Activated T-cell treated with anti-CD3 and anti-CD28 coated beads, Interleukin-2, amount 50 U/mL, for 4 hours (primary cell): ENCODE measurements at regions not wholly inside any gene's neighbourhood (a gene's known extent, or its start where the extent isn't known, plus 50 kb on each side); places are given as distances from the start of the nearest gene placed in this dataset.
A peak's percentile ranks its signal among the peaks of the same experiment; 100 is the strongest.
"Not testable (repeated sequence)": the region's sequence is repeated elsewhere in the genome, so short reads cannot be mapped to it uniquely, and the experiment has no call there.

Experiments
- ATAC-seq, 2 donors: fragments of 200-7000 bp; cut with Tn5 transposase; one replicate each; pipeline ENCODE4 v1.10.0; 2021
- DNase-seq: peaks from one replicate; pipeline ENCODE4 v3.0.0-alpha.2; 2020
- H3K27me3 Mint-ChIP-seq: one replicate; pipeline ENCODE4 v1.8.0; 2021; ENCODE audit warnings: low read depth, mixed read lengths
- H3K36me3 Mint-ChIP-seq: one replicate; pipeline ENCODE4 v1.8.0; 2022; ENCODE audit warnings: mixed read lengths; ENCODE audit not compliant: insufficient read depth
- H3K4me1 Mint-ChIP-seq: one replicate; pipeline ENCODE4 v1.8.0; 2021; ENCODE audit warnings: low read depth, mixed read lengths
- H3K4me3 Mint-ChIP-seq: one replicate; pipeline ENCODE4 v1.8.0; 2021; ENCODE audit warnings: mild to moderate bottlenecking, moderate library complexity, mixed read lengths
- H3K9me3 Mint-ChIP-seq: one replicate; pipeline ENCODE4 v1.8.0; 2021; ENCODE audit warnings: mixed read lengths

DNA sequence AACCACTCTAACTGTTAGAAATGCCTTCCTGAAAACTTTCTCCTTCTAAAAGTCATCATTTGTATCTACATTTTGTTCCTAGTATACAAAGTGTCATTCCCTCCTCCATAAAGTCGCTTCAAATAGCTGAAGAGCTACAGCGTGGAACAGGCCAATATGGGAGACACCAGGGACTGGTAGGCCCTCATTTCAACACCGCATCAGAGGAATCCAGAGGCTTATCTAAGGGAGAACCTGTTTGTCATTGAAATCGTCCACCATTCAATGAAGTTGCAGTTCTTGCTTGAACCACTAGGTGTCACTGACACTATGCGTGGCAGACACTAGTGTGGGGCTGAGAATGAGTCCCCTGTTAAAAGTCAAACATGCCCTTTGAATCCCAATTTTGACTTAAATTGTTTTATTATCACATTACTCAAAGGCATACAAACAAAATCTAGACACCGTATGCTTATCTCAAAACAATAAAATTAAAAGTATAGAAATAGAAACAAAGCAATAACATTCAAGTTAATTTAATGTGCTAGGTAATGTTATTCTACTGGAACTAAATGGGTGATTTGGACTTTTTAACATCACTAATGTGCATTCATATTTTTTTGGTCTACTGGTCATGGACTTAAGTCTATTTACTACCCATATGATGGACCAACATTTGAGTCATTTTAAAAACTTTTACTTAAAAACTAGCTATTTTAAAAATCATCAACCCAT, 182.3 kb downstream of the FCRL5 start:
- Mint-ChIP-seq H3K36me3 (no peaks in the 10 kb centered on the region), H3K4me1 (peaks cover 2% of the 10 kb centered on the region), H3K9me3 (no peaks in the 10 kb centered on the region), H3K4me3 (no peak overlapping the region), H3K27me3 (peaks cover 21% of the 10 kb centered on the region)
- DNase-seq (no peak), ATAC-seq (peak in 1 of 2 donors; percentile 50)

DNA sequence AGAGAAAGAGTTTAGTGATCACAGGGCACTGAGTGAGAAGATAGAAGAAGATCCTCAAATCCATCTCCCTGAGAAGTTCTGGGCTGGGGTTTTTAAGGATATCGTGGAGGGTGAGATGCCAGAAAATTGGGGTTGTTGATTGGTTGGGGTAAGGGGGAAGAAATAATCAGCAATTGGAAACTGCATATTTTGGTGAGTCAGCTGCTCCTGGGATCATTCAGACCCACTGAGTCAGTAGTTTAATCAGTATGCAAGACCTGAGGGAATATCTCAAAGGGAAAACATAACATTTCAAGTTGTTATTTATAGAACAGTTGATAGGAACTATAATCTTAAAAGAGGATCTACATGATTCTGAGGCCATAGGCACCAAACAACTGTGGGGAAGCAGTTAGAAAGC, 183.4 kb downstream of the FCRL5 start:
- DNase-seq, H3K36me3 Mint-ChIP-seq, ATAC-seq, H3K4me3 Mint-ChIP-seq, H3K9me3 Mint-ChIP-seq, H3K4me1 Mint-ChIP-seq: not testable (repeated sequence)
- H3K27me3 Mint-ChIP-seq: peaks cover 19% of the 10 kb centered on the region

DNA sequence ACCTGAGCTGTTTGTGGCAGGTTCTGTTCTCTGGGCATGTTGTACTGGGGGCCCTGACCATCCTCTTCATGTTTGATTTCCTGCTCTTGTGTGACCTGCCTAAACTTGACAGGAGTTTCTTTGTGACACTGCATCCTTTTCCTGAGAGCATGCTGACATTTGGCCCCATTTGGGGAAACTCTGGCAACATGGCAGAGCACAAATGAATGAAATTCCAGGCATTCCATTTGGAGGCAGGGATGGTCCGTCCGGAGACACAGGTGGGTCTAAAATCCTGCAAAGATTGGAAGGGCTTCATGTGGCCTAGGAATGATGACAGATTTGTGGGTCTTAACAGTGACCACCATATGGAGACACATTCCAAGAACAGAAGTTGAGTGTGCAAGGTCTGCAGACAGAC, 184.0 kb downstream of the FCRL5 start:
- ATAC-seq (no peak), DNase-seq (no peak)
- Mint-ChIP-seq H3K27me3 (peaks cover 16% of the 10 kb centered on the region), H3K9me3 (no peaks in the 10 kb centered on the region), H3K36me3 (no peaks in the 10 kb centered on the region), H3K4me3 (no peak overlapping the region), H3K4me1 (peaks cover 2% of the 10 kb centered on the region)

DNA sequence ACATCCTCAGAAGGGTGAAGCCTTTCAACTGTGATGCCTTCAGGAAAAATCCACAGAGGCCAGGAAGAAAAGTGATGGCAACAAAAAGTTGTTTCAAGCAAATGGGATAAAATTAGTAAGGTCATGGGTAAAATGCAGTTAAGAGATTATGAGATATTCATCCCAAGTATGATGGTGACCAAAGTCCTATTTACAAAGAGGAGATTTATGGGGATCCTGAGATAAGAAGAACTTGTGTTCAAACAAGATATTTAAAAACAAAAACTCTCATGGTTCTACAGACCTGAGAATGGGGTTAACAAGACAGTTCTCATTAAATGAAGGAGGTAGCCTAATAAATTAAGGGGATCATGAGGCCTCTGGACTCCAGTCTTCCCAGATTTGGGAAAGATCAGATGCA, 184.4 kb downstream of the FCRL5 start:
- Mint-ChIP-seq H3K36me3 (no peaks in the 10 kb centered on the region), H3K27me3 (peaks cover 12% of the 10 kb centered on the region), H3K9me3 (no peaks in the 10 kb centered on the region), H3K4me1 (peaks cover 2% of the 10 kb centered on the region), H3K4me3 (no peak overlapping the region)
- DNase-seq: no peak
- ATAC-seq: no peak

DNA sequence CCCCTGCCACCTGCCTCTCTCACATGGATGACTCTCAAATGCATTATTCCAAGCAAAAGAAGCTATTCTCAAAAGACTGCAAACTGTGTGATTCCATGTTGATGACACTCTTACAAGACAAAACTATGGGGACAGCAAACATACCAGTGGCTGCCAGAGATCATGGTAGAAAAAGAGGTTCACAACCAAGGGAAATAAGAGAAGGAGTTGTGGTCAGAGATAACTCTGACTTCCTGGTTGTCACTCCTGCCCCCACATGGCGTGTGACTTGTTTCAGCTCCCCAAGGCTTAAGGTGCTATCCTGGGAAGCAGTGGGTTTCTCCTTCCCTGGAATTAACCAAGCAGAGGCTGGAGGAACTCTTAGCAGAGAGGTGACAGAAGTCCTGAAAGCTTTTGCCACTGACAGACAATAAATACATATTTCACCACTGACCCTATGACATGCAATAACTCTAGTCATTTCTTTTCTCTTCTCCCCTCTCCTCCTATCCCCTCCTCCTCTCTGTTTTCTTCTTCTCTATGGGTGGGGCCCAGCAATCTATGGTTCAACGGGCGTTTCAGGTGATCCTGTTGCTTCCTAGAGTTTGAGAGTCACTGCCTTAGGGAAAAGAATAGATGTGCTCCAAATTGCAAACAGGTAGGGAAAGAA, 185.1 kb downstream of the FCRL5 start:
- ATAC-seq: no peak
- no peaks in the 10 kb centered on the region for H3K36me3 Mint-ChIP-seq
- no peaks in the 10 kb centered on the region for H3K9me3 Mint-ChIP-seq
- H3K4me3 Mint-ChIP-seq: no peak overlapping the region
- no peak for DNase-seq
- H3K4me1 Mint-ChIP-seq: peaks cover 2% of the 10 kb centered on the region
- H3K27me3 Mint-ChIP-seq: peaks cover 9% of the 10 kb centered on the region

DNA sequence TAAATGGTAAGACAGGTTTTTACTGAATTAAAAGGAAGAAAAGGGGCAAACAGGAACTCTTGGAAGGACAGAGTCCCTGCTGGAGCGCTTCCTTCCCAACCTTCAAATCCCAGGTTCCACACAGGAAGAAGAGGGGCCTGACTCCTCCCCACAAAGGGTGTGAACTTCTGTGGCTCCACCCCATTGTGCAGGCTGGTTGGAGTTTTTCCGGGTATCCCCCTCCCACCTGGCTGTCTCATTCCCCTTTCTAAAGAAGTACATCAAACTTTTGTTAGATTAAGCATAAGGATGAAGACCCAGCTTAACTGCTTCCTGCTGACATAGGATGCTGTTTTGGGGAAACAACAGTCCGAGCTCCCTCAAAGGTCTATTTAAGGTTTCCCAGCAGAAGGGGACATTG, 187.7 kb downstream of the FCRL5 start:
- Mint-ChIP-seq H3K27me3 (peaks cover 4% of the 10 kb centered on the region), H3K9me3 (no peaks in the 10 kb centered on the region), H3K4me3 (no peak overlapping the region), H3K36me3 (no peaks in the 10 kb centered on the region), H3K4me1 (no peaks in the 10 kb centered on the region)
- ATAC-seq (no peak), DNase-seq (no peak)

DNA sequence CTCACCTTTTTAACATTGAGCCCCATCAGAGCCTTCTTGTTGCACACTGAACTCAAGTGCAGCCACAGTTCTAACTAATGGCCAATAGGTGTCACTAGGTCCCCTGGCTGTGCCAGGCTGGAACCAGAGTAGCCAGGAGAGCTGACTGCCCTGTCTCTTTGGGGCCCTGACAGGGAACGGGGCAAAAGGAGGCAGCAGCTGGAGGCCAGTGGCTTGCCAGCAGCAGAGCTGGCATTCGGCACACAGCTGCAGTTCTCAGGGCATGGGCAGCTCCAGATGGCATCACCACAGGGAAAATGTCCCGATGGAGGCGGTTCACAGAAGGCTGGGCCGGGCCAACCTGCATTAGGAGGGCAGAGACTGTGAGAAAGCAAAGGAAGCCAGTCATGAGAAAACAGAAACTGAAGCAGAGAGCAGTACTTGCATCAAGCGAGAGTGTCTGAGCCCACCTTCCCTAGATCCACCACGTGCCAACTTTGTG, 188.6 kb downstream of the FCRL5 start:
- no peaks in the 10 kb centered on the region for H3K9me3 Mint-ChIP-seq
- ATAC-seq: no peak
- no peaks in the 10 kb centered on the region for H3K4me1 Mint-ChIP-seq
- no peak for DNase-seq
- H3K27me3 Mint-ChIP-seq: peaks cover 4% of the 10 kb centered on the region
- H3K4me3 Mint-ChIP-seq: no peak overlapping the region
- no peaks in the 10 kb centered on the region for H3K36me3 Mint-ChIP-seq

DNA sequence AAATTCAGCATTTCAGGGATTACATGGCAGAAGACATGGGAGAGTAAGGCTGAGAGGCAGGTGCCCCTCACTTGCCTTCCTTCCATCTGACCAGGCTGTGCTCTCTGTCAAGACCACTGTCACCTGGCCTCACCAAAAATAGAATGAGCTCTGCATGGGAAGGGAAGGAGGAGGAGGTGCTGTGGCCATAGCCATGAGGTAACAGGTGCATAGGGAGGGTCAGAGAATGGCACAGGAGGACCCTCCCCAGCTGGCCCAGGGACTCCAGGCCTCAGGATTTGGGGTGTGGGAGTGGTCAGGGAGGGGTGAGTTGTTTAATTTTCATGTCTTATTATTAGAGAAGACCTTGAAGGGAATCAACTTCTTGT, 192.3 kb downstream of the FCRL5 start:
- ATAC-seq: no peak
- H3K36me3 Mint-ChIP-seq: no peaks in the 10 kb centered on the region
- no peaks in the 10 kb centered on the region for H3K9me3 Mint-ChIP-seq
- peaks cover 8% of the 10 kb centered on the region for H3K27me3 Mint-ChIP-seq
- H3K4me3 Mint-ChIP-seq: no peak overlapping the region
- no peaks in the 10 kb centered on the region for H3K4me1 Mint-ChIP-seq
- DNase-seq: no peak

DNA sequence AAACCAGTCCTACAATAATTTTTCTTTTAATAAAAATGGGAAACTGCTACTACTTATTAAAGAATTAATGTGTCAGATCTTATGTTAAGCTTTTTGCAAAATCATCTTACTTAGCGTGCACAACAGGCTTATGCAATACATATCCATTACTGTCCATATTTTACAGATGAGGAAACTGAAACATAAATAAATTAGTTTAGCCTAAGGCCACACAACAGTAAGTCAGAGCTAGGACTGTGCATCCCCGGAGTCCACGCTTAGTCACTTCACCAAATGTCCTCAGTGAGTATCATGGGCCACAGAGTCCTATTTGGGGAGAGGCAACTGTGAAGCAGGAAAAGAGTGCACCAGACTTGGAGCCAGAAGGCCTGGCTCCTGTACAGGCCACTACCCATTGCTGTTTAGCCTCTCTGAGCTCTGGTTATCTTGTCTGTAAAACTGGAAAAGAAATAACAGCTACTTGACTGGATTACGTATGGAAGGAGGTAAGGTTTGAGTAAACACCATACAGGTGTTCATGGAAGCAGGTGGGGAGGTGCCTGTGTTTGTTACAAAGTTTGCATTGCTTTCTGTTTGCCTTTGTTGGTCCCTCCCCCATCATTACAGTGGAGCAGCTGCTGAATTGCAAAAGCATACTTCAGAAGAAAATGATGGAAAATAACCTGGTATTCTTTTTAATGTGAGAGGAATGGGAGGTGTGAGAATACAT, 192.8 kb downstream of the FCRL5 start:
- Mint-ChIP-seq H3K9me3 (no peaks in the 10 kb centered on the region), H3K27me3 (peaks cover 8% of the 10 kb centered on the region), H3K36me3 (no peaks in the 10 kb centered on the region), H3K4me1 (no peaks in the 10 kb centered on the region), H3K4me3 (no peak overlapping the region)
- no peak for DNase-seq
- ATAC-seq: no peak

DNA sequence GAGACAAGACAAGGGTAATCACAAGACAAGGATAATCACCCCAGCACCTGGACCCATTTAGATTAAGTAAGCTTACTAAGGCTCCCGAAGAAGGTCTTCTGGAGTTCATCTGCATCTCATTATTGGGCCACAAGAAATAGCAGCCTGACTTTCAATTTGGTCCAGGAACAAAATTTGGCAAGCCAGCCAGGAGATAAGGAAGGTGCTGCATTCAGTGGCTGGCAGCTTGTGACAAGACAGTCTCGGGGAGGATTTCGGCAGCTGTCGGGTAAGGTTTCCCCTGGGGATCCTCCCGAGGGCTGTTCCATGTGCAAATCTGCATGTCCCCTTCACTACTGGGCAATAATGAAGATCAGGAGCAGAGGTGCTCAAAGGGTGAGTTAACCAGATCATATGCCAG, 195.2 kb downstream of the FCRL5 start:
- no peak for ATAC-seq
- DNase-seq: no peak
- H3K36me3 Mint-ChIP-seq: no peaks in the 10 kb centered on the region
- no peaks in the 10 kb centered on the region for H3K9me3 Mint-ChIP-seq
- no peak overlapping the region for H3K4me3 Mint-ChIP-seq
- no peaks in the 10 kb centered on the region for H3K4me1 Mint-ChIP-seq
- H3K27me3 Mint-ChIP-seq: peaks cover 8% of the 10 kb centered on the region

DNA sequence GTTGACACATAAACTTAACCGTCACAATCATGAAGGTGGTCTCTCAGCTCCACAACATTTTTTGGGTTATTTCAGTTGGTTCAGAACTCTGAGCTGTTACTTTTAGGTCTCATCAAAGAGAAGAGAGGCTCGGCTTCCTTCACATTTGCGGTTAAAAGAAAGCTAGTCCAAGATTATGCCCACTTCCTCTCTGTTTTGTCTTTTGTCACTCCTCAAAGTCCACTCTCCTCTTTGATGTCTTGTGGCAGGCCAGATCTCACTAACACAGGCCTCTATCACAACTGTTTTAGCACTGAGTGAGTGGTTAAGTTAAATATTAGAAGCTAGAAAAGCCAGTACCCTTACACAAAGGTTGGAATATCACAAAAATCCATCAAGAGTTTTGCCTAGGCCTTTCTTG, 195.7 kb downstream of the FCRL5 start:
- Mint-ChIP-seq H3K4me3 (no peak overlapping the region), H3K36me3 (no peaks in the 10 kb centered on the region), H3K27me3 (peaks cover 10% of the 10 kb centered on the region), H3K4me1 (no peaks in the 10 kb centered on the region), H3K9me3 (no peaks in the 10 kb centered on the region)
- DNase-seq (no peak), ATAC-seq (no peak)

DNA sequence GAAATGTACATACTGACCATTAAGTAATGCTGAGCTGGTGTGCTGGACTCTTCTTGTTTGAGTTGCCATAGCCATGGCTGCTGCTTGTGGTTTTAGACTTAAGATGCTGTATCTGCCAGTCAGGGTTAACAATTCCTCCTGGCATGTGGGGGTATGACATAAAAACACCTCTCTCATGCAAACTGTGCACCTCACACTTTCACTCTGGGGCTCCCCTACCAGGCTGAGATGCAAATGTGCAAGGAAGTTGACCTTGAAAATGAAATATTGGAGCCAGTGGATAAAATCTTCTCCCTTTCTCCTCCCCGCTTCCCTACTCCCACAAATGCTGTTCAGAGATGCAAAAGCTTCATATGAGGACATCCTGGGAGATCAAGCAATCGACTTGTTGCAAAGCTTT, 198.8 kb downstream of the FCRL5 start:
- DNase-seq (no peak), ATAC-seq (no peak)
- Mint-ChIP-seq H3K9me3 (no peaks in the 10 kb centered on the region), H3K4me1 (no peaks in the 10 kb centered on the region), H3K27me3 (peaks cover 20% of the 10 kb centered on the region), H3K36me3 (no peaks in the 10 kb centered on the region), H3K4me3 (no peak overlapping the region)

DNA sequence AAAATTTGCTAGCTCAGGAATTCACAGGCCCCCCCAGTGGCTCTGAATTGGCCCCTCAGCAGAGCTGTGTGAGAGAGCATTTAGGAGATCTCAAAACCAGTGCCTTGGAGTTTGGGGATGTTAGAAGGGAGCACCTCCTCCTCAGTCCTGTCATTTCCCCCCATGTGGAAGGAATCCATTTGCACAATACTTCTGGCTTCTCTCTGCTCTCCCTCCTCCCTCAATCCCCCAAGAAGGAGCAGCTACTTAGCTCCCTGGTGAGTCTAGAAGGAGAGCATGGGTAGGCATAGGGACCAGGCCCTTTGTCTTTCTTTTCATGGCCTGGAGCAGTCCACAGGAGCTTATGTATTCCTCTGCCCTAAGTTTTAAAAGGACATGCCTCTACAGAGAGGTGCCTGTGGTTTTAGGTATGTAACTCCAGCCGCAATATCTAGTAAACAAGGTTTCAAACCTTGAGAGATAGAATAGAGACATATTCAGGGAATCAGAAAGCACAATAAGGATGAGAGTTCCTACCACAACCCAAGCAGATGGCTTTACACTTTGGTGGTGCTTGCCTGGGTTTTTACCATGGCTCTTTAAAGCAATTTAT, 199.4 kb downstream of the FCRL5 start:
- no peak for DNase-seq
- H3K27me3 Mint-ChIP-seq: peaks cover 25% of the 10 kb centered on the region
- no peaks in the 10 kb centered on the region for H3K36me3 Mint-ChIP-seq
- no peaks in the 10 kb centered on the region for H3K4me1 Mint-ChIP-seq
- no peak for ATAC-seq
- no peaks in the 10 kb centered on the region for H3K9me3 Mint-ChIP-seq
- no peak overlapping the region for H3K4me3 Mint-ChIP-seq

DNA sequence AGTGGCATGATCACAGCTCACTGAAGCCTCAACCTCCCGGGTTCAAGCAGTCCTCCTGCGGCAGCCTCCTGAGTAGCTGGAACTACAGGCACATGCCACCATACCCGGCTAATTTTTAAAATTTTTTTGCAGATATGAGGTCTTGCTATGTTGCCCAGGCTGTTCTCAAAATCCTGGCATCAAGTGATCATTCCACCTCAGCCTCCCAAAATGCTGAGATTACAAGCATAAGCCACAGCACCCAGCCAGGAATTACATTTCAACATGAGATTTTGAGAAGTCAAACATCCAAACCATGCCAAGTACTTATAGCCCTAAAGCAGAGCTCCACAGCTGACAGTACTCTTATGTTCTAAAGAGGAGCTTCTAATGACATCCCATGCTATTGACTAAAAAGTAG, 200.1 kb downstream of the FCRL5 start:
- no peak for ATAC-seq
- Mint-ChIP-seq H3K36me3 (no peaks in the 10 kb centered on the region), H3K4me3 (no peak overlapping the region), H3K27me3 (peaks cover 28% of the 10 kb centered on the region), H3K4me1 (no peaks in the 10 kb centered on the region), H3K9me3 (no peaks in the 10 kb centered on the region)
- no peak for DNase-seq
